ENCODE measurements at regions not wholly inside any gene's neighbourhood (a gene's known extent, or its start where the extent isn't known, plus 50 kb on each side); places are given as distances from the start of the nearest gene placed in this dataset.
"Not testable (repeated sequence)": the region's sequence is repeated elsewhere in the genome, so short reads cannot be mapped to it uniquely, and the experiment has no call there.

GRCh38 chr9:135378751-135379150 is 100.8 kb upstream of the PPP1R26 start:
- DNase-seq, result no peak
- in situ Hi-C loops (cut with MboI; ENCODE audit: low pct_unique_long_range_greater_than_20kb, low sequenced_read_pairs), result no loop called here

- DNase-seq, result no peak
- in situ Hi-C loops (cut with MboI; ENCODE audit: low pct_unique_long_range_greater_than_20kb, low sequenced_read_pairs), result no loop called here
These were observed 99.9 kb upstream of the PPP1R26 start for GRCh38 chr9:135379540-135380267.

DNA sequence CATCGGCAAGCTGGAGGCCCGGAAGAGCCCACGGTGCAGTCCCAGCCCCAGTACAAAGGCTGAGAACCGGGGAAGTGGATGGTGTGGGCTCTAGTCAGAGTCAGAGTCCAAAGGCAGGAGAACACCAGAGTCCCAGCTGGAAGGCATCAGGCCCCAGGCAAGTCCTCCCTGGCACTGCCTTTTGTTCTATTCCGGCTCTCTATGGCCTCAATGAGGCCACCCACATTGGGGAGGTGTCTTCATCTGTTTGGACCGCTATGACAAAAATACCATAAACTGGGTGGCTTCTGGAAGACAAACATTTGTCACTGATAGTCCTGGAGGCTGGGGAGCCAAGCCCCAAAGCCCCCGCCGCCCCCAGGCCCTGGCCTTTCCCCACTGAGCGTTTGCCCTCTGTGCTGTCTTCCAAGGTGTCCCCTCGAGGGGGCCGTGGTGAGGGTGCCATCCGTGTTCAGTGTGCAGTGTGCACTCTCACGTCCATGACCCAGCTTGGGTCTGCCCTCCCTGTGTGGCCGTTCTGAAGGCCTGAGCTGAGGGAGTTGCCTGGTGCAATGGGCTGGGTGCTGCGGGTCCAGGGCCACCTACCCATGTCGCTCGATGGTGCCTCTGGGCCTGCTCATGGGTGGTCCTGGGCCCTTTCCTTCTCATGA is 99.1 kb upstream of the PPP1R26 start:
- DNase-seq, result no peak
- in situ Hi-C loops (cut with MboI; ENCODE audit: low pct_unique_long_range_greater_than_20kb, low sequenced_read_pairs), result no loop called here

DNA sequence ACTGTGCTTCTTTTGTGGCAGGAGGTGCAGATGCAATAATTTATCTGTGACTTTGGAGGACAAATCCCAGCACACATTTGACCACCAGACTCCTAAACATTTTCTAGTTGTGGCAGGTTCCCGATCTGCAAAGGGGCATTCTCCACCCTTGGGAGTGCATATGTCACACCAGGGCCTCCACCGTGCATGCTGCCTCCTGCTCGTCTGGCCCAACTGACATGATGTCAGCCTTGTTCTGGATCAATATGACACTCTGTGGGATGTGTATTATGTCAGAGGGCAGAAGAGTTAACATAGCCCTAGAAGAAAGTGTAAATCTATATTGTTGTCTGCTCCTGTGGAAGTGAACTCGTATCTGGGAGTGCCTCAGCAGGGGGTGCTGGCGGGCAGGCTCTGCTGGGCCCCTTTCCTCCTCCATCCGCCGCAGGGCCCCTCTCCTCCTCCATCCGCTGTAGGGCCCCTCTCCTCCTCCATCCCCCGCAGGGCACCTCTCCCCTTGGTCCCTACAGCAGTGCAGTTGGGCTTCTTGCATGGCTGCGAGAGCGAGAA is 97.7 kb upstream of the PPP1R26 start:
- in situ Hi-C loops (cut with MboI; ENCODE audit: low pct_unique_long_range_greater_than_20kb, low sequenced_read_pairs), result no loop called here

GRCh38 chr9:135384226-135384625 is 95.4 kb upstream of the PPP1R26 start:
- DNase-seq, result no peak
- in situ Hi-C loops (cut with MboI; ENCODE audit: low pct_unique_long_range_greater_than_20kb, low sequenced_read_pairs), result no loop called here

More for the DNA sequence above, 97.7 kb upstream of the PPP1R26 start:
- DNase-seq, result no peak

- in situ Hi-C loops (cut with MboI; ENCODE audit: low pct_unique_long_range_greater_than_20kb, low sequenced_read_pairs); DNase-seq: not testable (repeated sequence)
These were observed 94.7 kb upstream of the PPP1R26 start for GRCh38 chr9:135384815-135385405.

GRCh38 chr9:135385793-135386192 is 93.8 kb upstream of the PPP1R26 start:
- in situ Hi-C loops (cut with MboI; ENCODE audit: low pct_unique_long_range_greater_than_20kb, low sequenced_read_pairs), result no loop called here
- DNase-seq, result no peak

GRCh38 chr9:135387976-135388375 is 91.6 kb upstream of the PPP1R26 start:
- in situ Hi-C loops (cut with MboI; ENCODE audit: low pct_unique_long_range_greater_than_20kb, low sequenced_read_pairs), result no loop called here
- DNase-seq, result no peak

GRCh38 chr9:135388530-135388929 is 91.1 kb upstream of the PPP1R26 start:
- in situ Hi-C loops (cut with MboI; ENCODE audit: low pct_unique_long_range_greater_than_20kb, low sequenced_read_pairs), result no loop called here
- no peak for DNase-seq

DNA sequence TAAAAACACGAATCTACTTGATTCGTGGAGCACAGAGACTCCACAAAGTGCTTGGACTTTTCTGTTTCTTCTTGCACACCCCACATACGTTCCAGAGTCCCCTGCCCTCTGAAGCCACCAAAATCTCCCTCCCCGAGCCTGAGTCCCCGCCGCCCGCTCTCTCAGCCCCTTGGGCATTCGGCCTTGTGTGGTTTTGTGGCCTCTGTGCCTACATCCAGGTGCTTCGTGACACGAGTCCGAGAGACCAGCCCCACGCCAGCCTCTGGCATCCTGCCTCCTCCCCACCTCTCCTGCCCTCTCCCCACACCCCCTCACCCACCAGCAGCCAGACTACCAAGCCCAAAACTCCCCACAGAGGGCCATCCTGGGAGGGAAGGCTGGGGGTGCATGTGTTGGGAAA is 87.8 kb upstream of the PPP1R26 start:
- DNase-seq, result no peak
- in situ Hi-C loops (cut with MboI; ENCODE audit: low pct_unique_long_range_greater_than_20kb, low sequenced_read_pairs), result no loop called here

- no peak for DNase-seq
- in situ Hi-C loops (cut with MboI; ENCODE audit: low pct_unique_long_range_greater_than_20kb, low sequenced_read_pairs), result no loop called here
These were observed 87.1 kb upstream of the PPP1R26 start for GRCh38 chr9:135392511-135392910.

- in situ Hi-C loops (cut with MboI; ENCODE audit: low pct_unique_long_range_greater_than_20kb, low sequenced_read_pairs), result no loop called here
- no peak for DNase-seq
These were observed 85.5 kb upstream of the PPP1R26 start for GRCh38 chr9:135394131-135394530.

- no peak for DNase-seq
- in situ Hi-C loops (cut with MboI; ENCODE audit: low pct_unique_long_range_greater_than_20kb, low sequenced_read_pairs), result no loop called here
These were observed 84.6 kb upstream of the PPP1R26 start for GRCh38 chr9:135394699-135395645.

- in situ Hi-C loops (cut with MboI; ENCODE audit: low pct_unique_long_range_greater_than_20kb, low sequenced_read_pairs), result no loop called here
These were observed 82.4 kb upstream of the PPP1R26 start for GRCh38 chr9:135397142-135397541.

DNA sequence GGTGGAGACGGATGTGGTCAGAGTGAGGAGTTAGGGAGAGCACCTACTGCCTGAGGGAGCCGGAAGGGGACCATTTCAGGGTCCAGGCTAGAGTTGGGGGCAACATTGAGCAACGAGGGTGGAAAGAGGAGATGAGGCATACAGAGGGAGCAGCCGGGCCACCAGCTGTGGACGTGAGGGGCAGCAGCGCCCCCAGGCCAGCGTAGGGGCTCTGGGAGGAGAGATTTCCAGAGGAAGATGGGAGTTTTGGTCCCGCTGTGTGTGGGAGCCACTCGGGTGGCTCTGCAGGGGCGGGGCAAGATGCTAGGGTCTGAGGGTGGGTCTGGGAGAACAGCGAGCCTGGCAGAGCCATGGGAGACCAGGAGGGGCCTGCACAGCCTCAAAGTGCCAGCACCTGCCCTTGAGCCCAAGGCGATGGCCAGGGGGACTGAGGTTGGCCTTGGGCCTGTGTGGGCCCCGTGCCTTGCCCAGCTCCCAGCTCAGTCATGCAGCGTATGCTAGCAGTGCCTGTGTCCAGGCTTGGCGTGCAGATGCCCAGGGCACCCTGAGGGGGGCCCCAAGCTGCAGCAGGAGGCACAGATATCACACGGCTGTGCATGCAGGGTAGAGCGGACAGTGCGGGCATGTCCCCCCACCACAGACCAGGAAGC is 80.5 kb upstream of the PPP1R26 start:
- in situ Hi-C loops (cut with MboI; ENCODE audit: low pct_unique_long_range_greater_than_20kb, low sequenced_read_pairs), result no loop called here
- no peak for DNase-seq

More at GRCh38 chr9:135397142-135397541, 82.4 kb upstream of the PPP1R26 start:
- DNase-seq, result no peak

DNA sequence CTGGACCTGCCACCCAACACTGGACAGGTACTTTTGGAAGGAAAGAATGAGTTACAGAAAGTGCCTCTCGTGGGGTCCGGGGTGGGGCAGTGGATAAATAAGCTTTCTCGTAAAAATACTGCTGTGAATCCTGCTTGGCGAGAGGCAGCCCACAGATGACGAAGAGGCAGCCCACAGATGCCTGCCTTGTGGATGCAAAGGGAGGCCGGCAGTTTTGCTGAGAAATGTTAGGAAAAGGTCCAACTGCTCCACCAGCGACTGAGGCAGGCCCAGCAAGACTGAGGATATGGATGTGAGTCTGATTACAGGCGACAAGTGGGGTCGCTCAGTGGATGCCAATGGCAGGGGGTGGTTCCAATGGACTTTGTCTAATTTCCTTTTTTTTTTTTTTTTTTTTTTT is 79.1 kb upstream of the PPP1R26 start:
- DNase-seq, result no peak
- in situ Hi-C loops (cut with MboI; ENCODE audit: low pct_unique_long_range_greater_than_20kb, low sequenced_read_pairs), result no loop called here

- in situ Hi-C loops (cut with MboI; ENCODE audit: low pct_unique_long_range_greater_than_20kb, low sequenced_read_pairs), result no loop called here
- DNase-seq, result no peak
These were observed 78.4 kb upstream of the PPP1R26 start for GRCh38 chr9:135401218-135401617.

DNA sequence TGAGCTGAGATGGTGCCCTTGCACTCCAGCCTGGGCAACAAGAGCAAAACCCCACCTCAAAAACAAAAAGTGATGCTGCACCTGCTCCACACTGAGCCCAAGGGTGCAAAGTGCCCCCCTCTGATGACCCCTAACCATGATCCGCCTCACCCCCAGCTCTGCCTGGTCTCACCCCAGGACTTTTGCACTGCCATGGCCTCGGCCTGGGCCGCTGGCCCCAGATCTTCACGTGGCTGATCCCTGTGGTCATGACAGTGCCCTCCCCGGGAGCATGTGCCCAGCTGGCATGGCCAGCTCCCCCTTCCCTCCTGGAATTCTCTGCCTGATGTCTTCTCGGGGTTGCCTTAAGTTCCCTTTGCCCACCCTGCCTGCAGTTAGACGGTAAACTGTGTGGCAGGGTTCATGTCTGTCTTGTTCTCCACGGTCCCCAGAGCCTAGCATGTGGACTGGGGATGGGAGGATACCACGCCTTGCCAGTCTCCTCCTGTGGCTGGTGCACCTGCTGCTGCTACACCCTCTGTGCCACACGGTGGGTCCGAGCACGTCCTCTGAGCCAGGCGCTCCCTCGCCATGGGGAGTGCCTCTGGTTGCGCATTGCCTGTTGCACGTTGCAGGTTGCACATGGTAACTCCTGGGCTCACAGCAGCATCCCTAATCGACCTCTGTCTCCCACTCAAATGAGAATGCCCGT is 77.4 kb upstream of the PPP1R26 start:
- no peak for DNase-seq
- in situ Hi-C loops (cut with MboI; ENCODE audit: low pct_unique_long_range_greater_than_20kb, low sequenced_read_pairs), result no loop called here

All from KBM-7 (cell line).